ENCODE measurements at regions not wholly inside any gene's neighbourhood (a gene's known extent, or its start where the extent isn't known, plus 50 kb on each side); places are given as distances from the start of the nearest gene placed in this dataset.
"Not testable (repeated sequence)": the region's sequence is repeated elsewhere in the genome, so short reads cannot be mapped to it uniquely, and the experiment has no call there.

DNA sequence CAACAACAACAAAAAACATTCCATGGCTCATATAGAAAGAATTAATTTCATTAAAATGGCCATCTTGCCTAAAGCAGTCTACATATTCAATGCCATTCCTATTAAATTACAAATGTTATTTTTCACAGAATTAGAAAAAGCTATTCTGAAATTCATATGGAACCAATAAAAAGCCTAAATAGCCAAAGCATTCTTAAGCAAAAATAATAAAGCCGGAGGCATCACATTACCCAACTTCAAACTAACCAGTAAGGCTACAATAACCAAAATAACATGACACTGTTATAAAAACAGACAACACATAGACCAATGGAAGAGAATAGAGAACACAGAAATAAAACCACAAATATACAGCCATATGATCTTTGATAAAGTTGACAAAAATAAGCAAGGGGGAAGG, 330.4 kb downstream of the KIF20B start:
- Histone ChIP-seq H2BK15ac (ENCODE audit: low read length) (no peak overlapping the region), H3K4me2 (ENCODE audit: insufficient read depth, low read length, poor library complexity, severe bottlenecking) (no peak overlapping the region), H2AFZ (ENCODE audit: low read length) (no peak overlapping the region), H3K4me1 (ENCODE audit: control insufficient read depth in 2 of 2, insufficient read depth in 1 of 2, low read depth in 1 of 2, low read length in 2 of 2) (no peaks in the 10 kb centered on the region), H3K79me1 (ENCODE audit: low read depth, low read length) (no peaks in the 10 kb centered on the region), H3K9me3 (replicated peaks in 1 of 2; ENCODE audit: control insufficient read depth in 2 of 2, insufficient read depth in 1 of 2, low read depth in 1 of 2, low read length in 2 of 2) (no peaks in the 10 kb centered on the region), H3K4ac (ENCODE audit: low read length) (no peak overlapping the region), H3K18ac (ENCODE audit: low read length) (no peak overlapping the region), H3K27ac (replicated peaks; ENCODE audit: low read length) (no peak overlapping the region), H3K4me3 (ENCODE audit: low read length in 2 of 2) (no peak overlapping the region), H2BK120ac (ENCODE audit: low read depth, low read length) (no peak overlapping the region), H2AK5ac (ENCODE audit: low read depth, low read length) (no peak overlapping the region), H3K27me3 (ENCODE audit: control insufficient read depth in 3 of 3, insufficient read depth in 3 of 3, low read depth in 1 of 3, low read length in 3 of 3) (no peaks in the 10 kb centered on the region), H2BK12ac (ENCODE audit: low read length) (no peak overlapping the region), H4K91ac (ENCODE audit: low read depth, low read length, poor library complexity) (no peak overlapping the region), H3K23ac (ENCODE audit: low read depth, low read length, poor library complexity) (no peak overlapping the region), H2BK5ac (ENCODE audit: low read length) (no peak overlapping the region), H3K14ac (ENCODE audit: low read length) (no peak overlapping the region), H3K9ac (ENCODE audit: low read depth, low read length, poor library complexity) (no peak overlapping the region), H3K36me3 (replicated peaks in 1 of 2; ENCODE audit: control insufficient read depth in 2 of 2, insufficient read depth in 2 of 2, low read length in 2 of 2) (no peaks in the 10 kb centered on the region), H4K8ac (ENCODE audit: low read depth, low read length) (no peak overlapping the region)
- no CpG with 5 or more reads among the region's 1 CpG for WGBS, 2 donors (ENCODE audit: extremely low coverage in 2 of 2, insufficient read length in 2 of 2, insufficient replicate concordance in 1 of 2)
- DNase-seq (ENCODE audit: low spot score), result no peak

DNA sequence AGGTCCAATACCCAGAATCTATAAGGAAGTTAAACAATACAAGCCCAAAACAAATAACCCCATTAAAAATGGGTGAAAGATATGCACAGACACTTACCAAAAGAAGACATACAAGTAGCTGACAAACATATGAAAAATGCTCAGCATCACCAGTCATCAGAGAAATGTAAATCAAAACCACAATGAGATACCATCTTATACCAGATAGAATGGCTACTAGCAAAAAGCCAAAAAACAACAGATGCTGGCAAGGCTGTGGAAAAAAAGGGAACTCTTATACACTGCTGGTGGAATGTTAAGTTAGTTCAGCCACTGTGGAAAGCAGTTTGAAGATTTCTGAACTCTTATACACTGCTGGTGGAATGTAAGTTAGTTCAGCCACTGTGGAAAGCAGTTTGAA, 331.1 kb downstream of the KIF20B start:
- Histone ChIP-seq H3K14ac (ENCODE audit: low read length) (no peak overlapping the region), H3K36me3 (replicated peaks in 1 of 2; ENCODE audit: control insufficient read depth in 2 of 2, insufficient read depth in 2 of 2, low read length in 2 of 2) (no peaks in the 10 kb centered on the region), H3K4me1 (ENCODE audit: control insufficient read depth in 2 of 2, insufficient read depth in 1 of 2, low read depth in 1 of 2, low read length in 2 of 2) (no peaks in the 10 kb centered on the region), H3K79me1 (ENCODE audit: low read depth, low read length) (no peaks in the 10 kb centered on the region), H3K27ac (replicated peaks; ENCODE audit: low read length) (no peak overlapping the region), H2AFZ (ENCODE audit: low read length) (no peak overlapping the region), H2BK12ac (ENCODE audit: low read length) (no peak overlapping the region), H3K18ac (ENCODE audit: low read length) (no peak overlapping the region), H3K27me3 (ENCODE audit: control insufficient read depth in 3 of 3, insufficient read depth in 3 of 3, low read depth in 1 of 3, low read length in 3 of 3) (no peaks in the 10 kb centered on the region), H2BK15ac (ENCODE audit: low read length) (no peak overlapping the region), H2AK5ac (ENCODE audit: low read depth, low read length) (no peak overlapping the region), H3K23ac (ENCODE audit: low read depth, low read length, poor library complexity) (no peak overlapping the region), H3K4me3 (ENCODE audit: low read length in 2 of 2) (no peak overlapping the region), H3K4ac (ENCODE audit: low read length) (no peak overlapping the region), H4K91ac (ENCODE audit: low read depth, low read length, poor library complexity) (no peak overlapping the region), H2BK5ac (ENCODE audit: low read length) (no peak overlapping the region), H3K9ac (ENCODE audit: low read depth, low read length, poor library complexity) (no peak overlapping the region), H4K8ac (ENCODE audit: low read depth, low read length) (no peak overlapping the region), H2BK120ac (ENCODE audit: low read depth, low read length) (no peak overlapping the region), H3K9me3 (replicated peaks in 1 of 2; ENCODE audit: control insufficient read depth in 2 of 2, insufficient read depth in 1 of 2, low read depth in 1 of 2, low read length in 2 of 2) (no peaks in the 10 kb centered on the region), H3K4me2 (ENCODE audit: insufficient read depth, low read length, poor library complexity, severe bottlenecking) (no peak overlapping the region)
- no peak for DNase-seq (ENCODE audit: low spot score)

DNA sequence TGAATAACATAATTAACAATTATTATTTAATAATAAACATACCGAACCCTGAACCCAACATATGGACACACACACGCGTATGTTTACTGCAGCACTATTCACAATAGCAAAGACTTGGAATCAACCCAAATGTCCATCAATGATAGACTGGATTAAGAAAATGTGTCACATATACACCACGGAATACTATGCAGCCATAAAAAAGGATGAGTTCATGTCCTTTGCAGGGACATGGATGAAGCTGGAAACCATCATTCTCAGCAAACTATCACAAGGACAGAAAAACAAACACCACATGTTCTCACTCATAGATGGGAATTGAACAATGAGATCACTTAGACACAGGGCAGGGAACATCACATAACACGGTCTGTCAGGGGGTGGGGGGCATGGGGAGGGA, 333.5 kb downstream of the KIF20B start:
- not testable (repeated sequence) for H2BK5ac ChIP-seq (ENCODE audit: low read length); H3K27ac ChIP-seq (replicated peaks; ENCODE audit: low read length); H3K4me3 ChIP-seq (ENCODE audit: low read length in 2 of 2); H3K23ac ChIP-seq (ENCODE audit: low read depth, low read length, poor library complexity); H2BK12ac ChIP-seq (ENCODE audit: low read length); H2AK5ac ChIP-seq (ENCODE audit: low read depth, low read length); H2AFZ ChIP-seq (ENCODE audit: low read length); H3K4ac ChIP-seq (ENCODE audit: low read length); H3K4me1 ChIP-seq (ENCODE audit: control insufficient read depth in 2 of 2, insufficient read depth in 1 of 2, low read depth in 1 of 2, low read length in 2 of 2); H2BK15ac ChIP-seq (ENCODE audit: low read length); H2BK120ac ChIP-seq (ENCODE audit: low read depth, low read length); H3K18ac ChIP-seq (ENCODE audit: low read length); H3K9ac ChIP-seq (ENCODE audit: low read depth, low read length, poor library complexity); H3K4me2 ChIP-seq (ENCODE audit: insufficient read depth, low read length, poor library complexity, severe bottlenecking); DNase-seq (ENCODE audit: low spot score); H3K14ac ChIP-seq (ENCODE audit: low read length); H4K91ac ChIP-seq (ENCODE audit: low read depth, low read length, poor library complexity); H3K27me3 ChIP-seq (ENCODE audit: control insufficient read depth in 3 of 3, insufficient read depth in 3 of 3, low read depth in 1 of 3, low read length in 3 of 3); H3K79me1 ChIP-seq (ENCODE audit: low read depth, low read length); H3K9me3 ChIP-seq (replicated peaks in 1 of 2; ENCODE audit: control insufficient read depth in 2 of 2, insufficient read depth in 1 of 2, low read depth in 1 of 2, low read length in 2 of 2); H4K8ac ChIP-seq (ENCODE audit: low read depth, low read length); H3K36me3 ChIP-seq (replicated peaks in 1 of 2; ENCODE audit: control insufficient read depth in 2 of 2, insufficient read depth in 2 of 2, low read length in 2 of 2)
- no CpG with 5 or more reads among the region's 5 CpGs for WGBS, 2 donors (ENCODE audit: extremely low coverage in 2 of 2, insufficient read length in 2 of 2, insufficient replicate concordance in 1 of 2)

DNA sequence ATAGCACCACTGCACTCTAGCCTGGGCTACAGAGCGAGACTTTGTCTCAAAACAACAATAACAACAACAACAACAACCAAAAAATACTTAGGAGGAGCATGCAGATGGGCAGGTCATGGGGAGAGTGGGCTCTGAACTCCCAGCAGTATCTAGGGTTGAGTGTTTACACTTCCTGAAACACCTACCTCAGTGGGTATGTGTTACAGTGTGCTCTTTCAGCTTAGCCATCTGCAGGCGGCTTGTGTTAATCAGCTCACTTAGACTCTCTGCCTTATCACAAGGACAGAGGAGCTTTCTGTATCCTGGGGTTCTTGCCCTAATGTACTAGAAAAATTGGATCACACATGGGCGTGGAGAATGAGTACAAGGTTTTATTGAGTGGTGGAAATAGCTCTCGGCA, 340.2 kb downstream of the KIF20B start:
- H2BK120ac ChIP-seq (ENCODE audit: low read depth, low read length), result no peak overlapping the region
- H3K4ac ChIP-seq (ENCODE audit: low read length), result no peak overlapping the region
- H3K36me3 ChIP-seq (replicated peaks in 1 of 2; ENCODE audit: control insufficient read depth in 2 of 2, insufficient read depth in 2 of 2, low read length in 2 of 2), result no peaks in the 10 kb centered on the region
- no peak overlapping the region for H2BK5ac ChIP-seq (ENCODE audit: low read length)
- DNase-seq (ENCODE audit: low spot score), result no peak
- peaks cover 0 to 2% of the 10 kb centered on the region in 2 donors for H3K4me1 ChIP-seq (ENCODE audit: control insufficient read depth in 2 of 2, insufficient read depth in 1 of 2, low read depth in 1 of 2, low read length in 2 of 2)
- H3K27ac ChIP-seq (replicated peaks; ENCODE audit: low read length), result no peak overlapping the region
- H3K9me3 ChIP-seq (replicated peaks in 1 of 2; ENCODE audit: control insufficient read depth in 2 of 2, insufficient read depth in 1 of 2, low read depth in 1 of 2, low read length in 2 of 2), result no peaks in the 10 kb centered on the region
- no peak overlapping the region for H4K8ac ChIP-seq (ENCODE audit: low read depth, low read length)
- H3K4me2 ChIP-seq (ENCODE audit: insufficient read depth, low read length, poor library complexity, severe bottlenecking), result no peak overlapping the region
- no peaks in the 10 kb centered on the region for H3K27me3 ChIP-seq (ENCODE audit: control insufficient read depth in 3 of 3, insufficient read depth in 3 of 3, low read depth in 1 of 3, low read length in 3 of 3)
- H3K9ac ChIP-seq (ENCODE audit: low read depth, low read length, poor library complexity), result no peak overlapping the region
- no peak overlapping the region for H3K18ac ChIP-seq (ENCODE audit: low read length)
- no peak overlapping the region for H2BK12ac ChIP-seq (ENCODE audit: low read length)
- WGBS, 2 donors (ENCODE audit: extremely low coverage in 2 of 2, insufficient read length in 2 of 2, insufficient replicate concordance in 1 of 2), result no CpG with 5 or more reads among the region's 4 CpGs
- H2BK15ac ChIP-seq (ENCODE audit: low read length), result no peak overlapping the region
- H2AK5ac ChIP-seq (ENCODE audit: low read depth, low read length), result no peak overlapping the region
- H3K79me1 ChIP-seq (ENCODE audit: low read depth, low read length), result no peaks in the 10 kb centered on the region
- no peak overlapping the region for H3K4me3 ChIP-seq (ENCODE audit: low read length in 2 of 2)
- H4K91ac ChIP-seq (ENCODE audit: low read depth, low read length, poor library complexity), result no peak overlapping the region
- no peak overlapping the region for H3K23ac ChIP-seq (ENCODE audit: low read depth, low read length, poor library complexity)
- H2AFZ ChIP-seq (ENCODE audit: low read length), result no peak overlapping the region
- no peak overlapping the region for H3K14ac ChIP-seq (ENCODE audit: low read length)

All from neuronal stem cell (in vitro differentiated cells).